ENCODE measurements at regions not wholly inside any gene's neighbourhood (a gene's known extent, or its start where the extent isn't known, plus 50 kb on each side); places are given as distances from the start of the nearest gene placed in this dataset.

- Histone ChIP-seq H3K27ac (no peak overlapping the region), H3K4me3 (no peak overlapping the region), H3K4me1 (ENCODE audit: control insufficient read depth in 1 of 2, low read depth in 2 of 2) (no peaks in the 10 kb centered on the region), H3K36me3 (no peaks in the 10 kb centered on the region), H3K27me3 (replicated peaks; ENCODE audit: insufficient read depth) (no peaks in the 10 kb centered on the region), H3K9me3 (no peaks in the 10 kb centered on the region)
- no peak for ATAC-seq (ENCODE audit: insufficient number of reproducible peaks, low FRiP score, low read depth)
- no peak for TF ChIP-seq CTCF (IDR thresholded peaks at IDR 0.05)
- DNase-seq (ENCODE audit: low spot score): no peak
These were observed 377.5 kb downstream of the GPATCH2 start for GRCh38 chr1:217253351-217253750.

- Histone ChIP-seq H3K27me3 (replicated peaks; ENCODE audit: insufficient read depth) (no peaks in the 10 kb centered on the region), H3K9me3 (no peaks in the 10 kb centered on the region), H3K4me3 (no peak overlapping the region), H3K27ac (no peak overlapping the region), H3K4me1 (ENCODE audit: control insufficient read depth in 1 of 2, low read depth in 2 of 2) (no peaks in the 10 kb centered on the region), H3K36me3 (no peaks in the 10 kb centered on the region)
- ATAC-seq (ENCODE audit: insufficient number of reproducible peaks, low FRiP score, low read depth) (no peak), DNase-seq (ENCODE audit: low spot score) (no peak)
- TF ChIP-seq CTCF (IDR thresholded peaks at IDR 0.05): no peak
These were observed 379.8 kb downstream of the GPATCH2 start for GRCh38 chr1:217251121-217251520.

GRCh38 chr1:217249857-217250256, 381.0 kb downstream of the GPATCH2 start:
- Histone ChIP-seq H3K4me1 (ENCODE audit: control insufficient read depth in 1 of 2, low read depth in 2 of 2) (peaks cover 0 to 4% of the 10 kb centered on the region in 2 donors), H3K27ac (no peak overlapping the region), H3K27me3 (replicated peaks; ENCODE audit: insufficient read depth) (no peaks in the 10 kb centered on the region), H3K36me3 (no peaks in the 10 kb centered on the region), H3K9me3 (no peaks in the 10 kb centered on the region), H3K4me3 (no peak overlapping the region)
- DNase-seq (ENCODE audit: low spot score): no peak
- no peak for ATAC-seq (ENCODE audit: insufficient number of reproducible peaks, low FRiP score, low read depth)
- no peak for TF ChIP-seq CTCF (IDR thresholded peaks at IDR 0.05)

GRCh38 chr1:217244971-217245370, 385.9 kb downstream of the GPATCH2 start:
- Histone ChIP-seq H3K36me3 (no peaks in the 10 kb centered on the region), H3K4me3 (no peak overlapping the region), H3K4me1 (ENCODE audit: control insufficient read depth in 1 of 2, low read depth in 2 of 2) (peaks cover 0 to 18% of the 10 kb centered on the region in 2 donors), H3K9me3 (no peaks in the 10 kb centered on the region), H3K27ac (peak overlapping the region; percentile 5 to 8), H3K27me3 (replicated peaks; ENCODE audit: insufficient read depth) (no peaks in the 10 kb centered on the region)
- TF ChIP-seq CTCF (IDR thresholded peaks at IDR 0.05): no peak
- DNase-seq (ENCODE audit: low spot score) (no peak), ATAC-seq (ENCODE audit: insufficient number of reproducible peaks, low FRiP score, low read depth) (no peak)

GRCh38 chr1:217240656-217241055, 390.2 kb downstream of the GPATCH2 start:
- H3K36me3 ChIP-seq: no peaks in the 10 kb centered on the region
- H3K4me1 ChIP-seq (ENCODE audit: control insufficient read depth in 1 of 2, low read depth in 2 of 2): peaks cover 0 to 18% of the 10 kb centered on the region in 2 donors
- H3K27me3 ChIP-seq (replicated peaks; ENCODE audit: insufficient read depth): no peaks in the 10 kb centered on the region
- H3K27ac ChIP-seq: no peak overlapping the region
- ATAC-seq (ENCODE audit: insufficient number of reproducible peaks, low FRiP score, low read depth): no peak
- TF ChIP-seq CTCF (IDR thresholded peaks at IDR 0.05): no peak
- H3K4me3 ChIP-seq: no peak overlapping the region
- no peaks in the 10 kb centered on the region for H3K9me3 ChIP-seq
- DNase-seq (ENCODE audit: low spot score): no peak

All from thoracic aorta (tissue), 2 donors.